ENCODE measurements at regions not wholly inside any gene's neighbourhood (a gene's known extent, or its start where the extent isn't known, plus 50 kb on each side); places are given as distances from the start of the nearest gene placed in this dataset.

GRCh38 chr6:154942770-154943169 is 52.3 kb upstream of the TIAM2 start:
- H4K20me1 ChIP-seq (ENCODE audit: control insufficient read depth, insufficient read depth, low read length, poor library complexity, severe bottlenecking) = no peaks in the 10 kb centered on the region
- Mint-ChIP-seq H3K4me3 (no peak overlapping the region), H3K4me1 (no peaks in the 10 kb centered on the region), H3K27ac (no peak overlapping the region), H3K27me3 (no peaks in the 10 kb centered on the region), H3K9me3 (ENCODE audit: insufficient read depth) (no peaks in the 10 kb centered on the region)
- H3K36me3 ChIP-seq (replicated peaks in 1 of 2; ENCODE audit: control extremely low read depth in 1 of 2, control insufficient read depth in 1 of 2, extremely low read depth in 1 of 2, insufficient read depth in 2 of 2, low read length in 1 of 2) = peaks cover 3 to 7% of the 10 kb centered on the region in 2 experiments
- H3K27ac ChIP-seq (ENCODE audit: low read length in 2 of 2) = no peak overlapping the region
- H3K27me3 ChIP-seq (replicated peaks in 1 of 4; ENCODE audit: control extremely low read depth in 1 of 4, control insufficient read depth in 3 of 4, insufficient read depth in 4 of 4, low read length in 3 of 4) = no peaks in the 10 kb centered on the region
- no peak overlapping the region for H3K9ac ChIP-seq (ENCODE audit: low read length)
- POLR2A ChIA-PET = no interaction called here
- H3K4me3 ChIP-seq (ENCODE audit: control extremely low read depth in 1 of 5, extremely low read depth in 1 of 5, insufficient read depth in 1 of 5, low read depth in 2 of 5, low read length in 4 of 5) = no peak overlapping the region
- no peak overlapping the region for H2AFZ ChIP-seq (ENCODE audit: insufficient read depth, low read depth, low read length, poor library complexity, severe bottlenecking)
- intact Hi-C loops (cut with micrococcal nuclease) = no loop called here
- TF ChIP-seq EZH2 (IDR thresholded peaks at IDR 0.05; ENCODE audit: borderline replicate concordance, insufficient read depth, low read depth, low read length, poor library complexity, severe bottlenecking) = no peak
- TF ChIP-seq CTCF (IDR thresholded peaks at IDR 0.05) = no peak
- H3K4me1 ChIP-seq (ENCODE audit: control insufficient read depth in 2 of 2, insufficient read depth in 2 of 2, low read length in 2 of 2) = no peaks in the 10 kb centered on the region
- no peaks in the 10 kb centered on the region for H3K9me3 ChIP-seq (ENCODE audit: control extremely low read depth in 1 of 3, control insufficient read depth in 2 of 3, insufficient read depth in 1 of 3, low read length in 2 of 3)
- whole genome bisulfite sequencing (ENCODE audit: insufficient coverage) = no CpG with 5 or more reads among the region's 2 CpGs
- no peaks in the 10 kb centered on the region for H3K79me2 ChIP-seq (ENCODE audit: control insufficient read depth, insufficient read depth, low read length)
- no peak for ATAC-seq (ENCODE audit: low read depth)
- no peak overlapping the region for H3K4me2 ChIP-seq (replicated peaks; ENCODE audit: low read depth, low read length, poor library complexity, severe bottlenecking)
- CTCF ChIA-PET = no interaction called here
- no peak for DNase-seq

- ChIA-PET POLR2A (no interaction called here), CTCF (interaction anchor here (1.3 kb wide), 1 partner anchor 16 kb away, joined by 4 read pairs; no protein-coding TSS in a partner anchor)
- Histone ChIP-seq H3K4me1 (ENCODE audit: control insufficient read depth in 2 of 2, insufficient read depth in 2 of 2, low read length in 2 of 2) (peaks cover 2 to 8% of the 10 kb centered on the region in 2 donors), H3K36me3 (replicated peaks in 1 of 2; ENCODE audit: control extremely low read depth in 1 of 2, control insufficient read depth in 1 of 2, extremely low read depth in 1 of 2, insufficient read depth in 2 of 2, low read length in 1 of 2) (peaks cover 3 to 7% of the 10 kb centered on the region in 2 experiments), H3K27me3 (replicated peaks in 1 of 4; ENCODE audit: control extremely low read depth in 1 of 4, control insufficient read depth in 3 of 4, insufficient read depth in 4 of 4, low read length in 3 of 4) (no peaks in the 10 kb centered on the region), H4K20me1 (ENCODE audit: control insufficient read depth, insufficient read depth, low read length, poor library complexity, severe bottlenecking) (no peaks in the 10 kb centered on the region), H3K79me2 (ENCODE audit: control insufficient read depth, insufficient read depth, low read length) (no peaks in the 10 kb centered on the region), H3K4me3 (ENCODE audit: control extremely low read depth in 1 of 5, extremely low read depth in 1 of 5, insufficient read depth in 1 of 5, low read depth in 2 of 5, low read length in 4 of 5) (no peak overlapping the region), H3K4me2 (replicated peaks; ENCODE audit: low read depth, low read length, poor library complexity, severe bottlenecking) (no peak overlapping the region), H3K27ac (ENCODE audit: low read length in 2 of 2) (no peak overlapping the region), H3K9ac (ENCODE audit: low read length) (no peak overlapping the region), H2AFZ (ENCODE audit: insufficient read depth, low read depth, low read length, poor library complexity, severe bottlenecking) (no peak overlapping the region), H3K9me3 (ENCODE audit: control extremely low read depth in 1 of 3, control insufficient read depth in 2 of 3, insufficient read depth in 1 of 3, low read length in 2 of 3) (no peaks in the 10 kb centered on the region)
- Mint-ChIP-seq H3K4me3 (no peak overlapping the region), H3K9me3 (ENCODE audit: insufficient read depth) (no peaks in the 10 kb centered on the region), H3K27me3 (no peaks in the 10 kb centered on the region), H3K27ac (no peak overlapping the region), H3K4me1 (peaks cover 10% of the 10 kb centered on the region)
- TF ChIP-seq EZH2 (IDR thresholded peaks at IDR 0.05; ENCODE audit: borderline replicate concordance, insufficient read depth, low read depth, low read length, poor library complexity, severe bottlenecking) = no peak
- TF ChIP-seq CTCF (IDR thresholded peaks at IDR 0.05) = no peak
- DNase-seq (no peak), ATAC-seq (ENCODE audit: low read depth) (no peak)
- intact Hi-C loops (cut with micrococcal nuclease) = no loop called here
- WGBS (ENCODE audit: insufficient coverage) = 86% methylated on average over 9 of the region's 11 CpGs
Observed at GRCh38 chr6:154945271-154945890, 49.7 kb upstream of the TIAM2 start.

Small RNA genes in the stretch of these regions (small RNA-seq; reads per million reads assigned to genes)
- gene RF00096 (ENCODE audit: insufficient read length, low read depth, low replicate concordance) = 0.57 reads per million
